BJ (cell line): ENCODE measurements at regions not wholly inside any gene's neighbourhood (a gene's known extent, or its start where the extent isn't known, plus 50 kb on each side); places are given as distances from the start of the nearest gene placed in this dataset.

Source experiments
- CTCF ChIA-PET: fragments of 350-600 bp; formaldehyde crosslinking; extraction: SDS; loops from one replicate; lab custom pipeline; 2021; ENCODE audit warnings: antibody characterized with exemption, inconsistent platforms; lab: Yijun Ruan, JAX
- POLR2A ChIA-PET: fragments of 300-600 bp; sonication (Branson Sonifier 250); formaldehyde crosslinking; extraction: SDS; loops from one replicate; lab custom pipeline; 2021; ENCODE audit warnings: antibody characterized with exemption; lab: Charles Lee
- DNase-seq: peaks from one replicate; pipeline ENCODE4 v3.0.0-alpha.2; 2011; ENCODE audit warnings: low read depth
- H3K27me3 ChIP-seq: 2 replicates; pipeline ENCODE4 v1.6.0; 2011; ENCODE audit warnings: low read length; ENCODE audit not compliant: control insufficient read depth, insufficient read depth
- H3K36me3 ChIP-seq: 2 replicates; pipeline ENCODE4 v1.5.1; 2011; ENCODE audit warnings: low read length; ENCODE audit not compliant: control insufficient read depth, insufficient read depth
- H3K4me3 ChIP-seq: 2 replicates; pipeline ENCODE4 v1.5.1; 2011; ENCODE audit warnings: low read depth, mild to moderate bottlenecking, control low read depth, low read length
- TF ChIP-seq, protein P1 (sequence below): IDR thresholded peaks from 2 replicates; pipeline ENCODE4 v1.5.1; 2011; ENCODE audit warnings: low read depth, mild to moderate bottlenecking, control low read depth, inconsistent platforms, low read length, moderate library complexity; ENCODE audit not compliant: insufficient read depth

DNA sequence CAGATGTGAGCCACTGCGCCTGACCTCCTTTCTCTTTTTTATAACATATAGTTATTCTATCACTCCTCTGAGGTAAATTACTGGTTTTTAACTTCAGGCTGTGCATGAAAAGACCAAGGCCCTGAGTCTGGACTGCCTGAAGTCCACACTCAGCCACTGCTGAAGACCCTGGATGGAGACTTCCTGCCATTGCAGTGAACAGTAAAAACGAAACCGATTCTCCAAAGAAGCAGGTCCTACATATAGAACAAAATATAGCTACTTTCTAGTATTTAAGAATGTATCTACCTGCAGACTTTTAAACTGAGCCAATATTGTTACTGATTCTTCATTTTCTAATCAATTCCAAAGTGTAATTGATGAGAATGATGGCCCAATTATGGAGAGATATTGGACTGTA lies 232.8 kb downstream of the CHRM3 start:
- POLR2A ChIA-PET: no interaction called here
- H3K27me3 ChIP-seq: no peaks in the 10 kb centered on the region
- no peak for DNase-seq
- H3K36me3 ChIP-seq: no peaks in the 10 kb centered on the region
- CTCF ChIA-PET: no interaction called here
- TF ChIP-seq, protein P1, sequence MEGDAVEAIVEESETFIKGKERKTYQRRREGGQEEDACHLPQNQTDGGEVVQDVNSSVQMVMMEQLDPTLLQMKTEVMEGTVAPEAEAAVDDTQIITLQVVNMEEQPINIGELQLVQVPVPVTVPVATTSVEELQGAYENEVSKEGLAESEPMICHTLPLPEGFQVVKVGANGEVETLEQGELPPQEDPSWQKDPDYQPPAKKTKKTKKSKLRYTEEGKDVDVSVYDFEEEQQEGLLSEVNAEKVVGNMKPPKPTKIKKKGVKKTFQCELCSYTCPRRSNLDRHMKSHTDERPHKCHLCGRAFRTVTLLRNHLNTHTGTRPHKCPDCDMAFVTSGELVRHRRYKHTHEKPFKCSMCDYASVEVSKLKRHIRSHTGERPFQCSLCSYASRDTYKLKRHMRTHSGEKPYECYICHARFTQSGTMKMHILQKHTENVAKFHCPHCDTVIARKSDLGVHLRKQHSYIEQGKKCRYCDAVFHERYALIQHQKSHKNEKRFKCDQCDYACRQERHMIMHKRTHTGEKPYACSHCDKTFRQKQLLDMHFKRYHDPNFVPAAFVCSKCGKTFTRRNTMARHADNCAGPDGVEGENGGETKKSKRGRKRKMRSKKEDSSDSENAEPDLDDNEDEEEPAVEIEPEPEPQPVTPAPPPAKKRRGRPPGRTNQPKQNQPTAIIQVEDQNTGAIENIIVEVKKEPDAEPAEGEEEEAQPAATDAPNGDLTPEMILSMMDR: no peak
- H3K4me3 ChIP-seq: no peak overlapping the region

DNA sequence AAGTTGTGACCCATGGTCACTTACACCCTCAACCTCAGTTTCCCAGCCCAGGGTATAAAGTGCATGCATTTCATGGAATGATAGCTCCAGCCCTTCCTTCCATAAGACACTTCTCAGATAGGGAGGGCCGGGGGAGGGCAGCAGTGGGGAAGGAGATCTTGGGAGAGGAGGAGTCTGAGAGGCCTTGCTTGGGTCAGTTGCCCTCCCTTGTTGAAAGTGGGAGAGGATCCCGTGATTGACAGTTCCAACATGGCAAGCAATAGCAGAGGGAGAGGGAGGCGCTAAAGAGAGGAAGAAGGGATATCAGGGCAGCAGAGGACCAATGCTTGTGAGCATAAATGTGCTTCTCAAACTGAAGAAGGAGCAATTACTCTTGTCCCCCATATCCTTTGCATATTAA lies 244.4 kb downstream of the CHRM3 start:
- TF ChIP-seq, protein P1: no peak
- no peaks in the 10 kb centered on the region for H3K27me3 ChIP-seq
- ChIA-PET CTCF (no interaction called here), POLR2A (no interaction called here)
- no peak for DNase-seq
- H3K4me3 ChIP-seq: no peak overlapping the region
- no peaks in the 10 kb centered on the region for H3K36me3 ChIP-seq

GRCh38 chr1:239633432-239633831 lies 247.1 kb downstream of the CHRM3 start:
- no peak for DNase-seq
- Histone ChIP-seq H3K36me3 (no peaks in the 10 kb centered on the region), H3K27me3 (no peaks in the 10 kb centered on the region), H3K4me3 (no peak overlapping the region)
- POLR2A ChIA-PET: no interaction called here
- CTCF ChIA-PET: no interaction called here
- TF ChIP-seq, protein P1: no peak

- ChIA-PET POLR2A (no interaction called here), CTCF (no interaction called here)
- no peak overlapping the region for H3K4me3 ChIP-seq
- DNase-seq: no peak
- TF ChIP-seq, protein P1: no peak
- no peaks in the 10 kb centered on the region for H3K27me3 ChIP-seq
- H3K36me3 ChIP-seq: no peaks in the 10 kb centered on the region
Observed at GRCh38 chr1:239635276-239635675, 248.9 kb downstream of the CHRM3 start.

GRCh38 chr1:239636347-239636746 lies 250.0 kb downstream of the CHRM3 start:
- CTCF ChIA-PET: no interaction called here
- TF ChIP-seq, protein P1: no peak
- POLR2A ChIA-PET: no interaction called here

More at GRCh38 chr1:239636347-239636746, 250.0 kb downstream of the CHRM3 start:
- Histone ChIP-seq H3K27me3 (no peaks in the 10 kb centered on the region), H3K36me3 (no peaks in the 10 kb centered on the region), H3K4me3 (no peak overlapping the region)
- DNase-seq: no peak
